Vagina (tissue), 2 donors: ENCODE measurements at regions not wholly inside any gene's neighbourhood (a gene's known extent, or its start where the extent isn't known, plus 50 kb on each side); places are given as distances from the start of the nearest gene placed in this dataset.

Experiments used
- CTCF ChIP-seq, 3 experiments: fragments of 450-650 bp in 2 of 3; fragments of 200-600 bp in 1 of 3; sonication (generic) in 1 of 3; IDR thresholded peaks; one replicate each; pipeline ENCODE4 v1.5.1; 2017 to 2019; ENCODE audit warnings: antibody characterized with exemption in 3 of 3, mild to moderate bottlenecking in 2 of 3, moderate library complexity in 2 of 3
- POLR2AphosphoS5 ChIP-seq, 2 donors: sonication (generic); formaldehyde crosslinking; IDR thresholded peaks; one replicate each; pipeline ENCODE4 v1.9.0; 2017; ENCODE audit warnings: antibody characterized with exemption in 2 of 2, mild to moderate bottlenecking in 2 of 2, low read depth in 1 of 2; ENCODE audit not compliant: insufficient read depth in 1 of 2

- TF ChIP-seq POLR2AphosphoS5 (IDR thresholded peaks at IDR 0.05; ENCODE audit: insufficient read depth in 1 of 2, low read depth in 1 of 2): no peak
- no peak for TF ChIP-seq CTCF (IDR thresholded peaks at IDR 0.05)
These were observed 93.6 kb upstream of the POU1F1 start for GRCh38 chr3:87370007-87370406.
